ENCODE measurements at regions not wholly inside any gene's neighbourhood (a gene's known extent, or its start where the extent isn't known, plus 50 kb on each side); places are given as distances from the start of the nearest gene placed in this dataset.

DNA sequence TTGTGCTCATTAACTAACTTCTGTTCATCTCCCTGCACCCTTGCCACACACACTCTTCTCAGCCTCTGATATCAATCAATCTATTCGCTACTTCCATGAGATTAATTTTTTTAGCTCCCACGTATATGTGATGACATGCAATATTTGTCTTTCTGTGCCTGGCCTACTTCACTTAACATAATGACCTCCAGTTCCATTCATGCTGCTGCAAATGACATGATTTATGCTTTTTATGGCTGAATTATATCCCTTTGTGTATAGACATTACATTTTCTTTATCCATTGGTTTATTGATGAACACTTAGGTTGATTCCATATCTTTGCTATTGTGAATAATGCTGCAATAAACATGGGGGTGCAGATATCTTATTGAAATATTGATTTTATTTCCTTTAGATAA is 50.8 kb upstream of the SPTLC3 start:
- no peaks in the 10 kb centered on the region for H3K9me2 ChIP-seq (ENCODE audit: low read depth, low read length)
- H3K9me3 ChIP-seq (ENCODE audit: low read length) = no peaks in the 10 kb centered on the region
- H3K36me3 ChIP-seq (ENCODE audit: insufficient read depth, low read length) = no peaks in the 10 kb centered on the region
- no peaks in the 10 kb centered on the region for H3K4me1 ChIP-seq (ENCODE audit: insufficient read depth, low read length, severe bottlenecking)
- no peaks in the 10 kb centered on the region for H3K27me3 ChIP-seq (ENCODE audit: insufficient read depth, low read length)
- no peaks in the 10 kb centered on the region for H3K79me2 ChIP-seq (ENCODE audit: insufficient read depth, low read length)
- no peak overlapping the region for H3K4me2 ChIP-seq (ENCODE audit: low read length)
- H4K20me1 ChIP-seq (ENCODE audit: insufficient read depth, low read length) = no peaks in the 10 kb centered on the region
- TF ChIP-seq, protein P1, sequence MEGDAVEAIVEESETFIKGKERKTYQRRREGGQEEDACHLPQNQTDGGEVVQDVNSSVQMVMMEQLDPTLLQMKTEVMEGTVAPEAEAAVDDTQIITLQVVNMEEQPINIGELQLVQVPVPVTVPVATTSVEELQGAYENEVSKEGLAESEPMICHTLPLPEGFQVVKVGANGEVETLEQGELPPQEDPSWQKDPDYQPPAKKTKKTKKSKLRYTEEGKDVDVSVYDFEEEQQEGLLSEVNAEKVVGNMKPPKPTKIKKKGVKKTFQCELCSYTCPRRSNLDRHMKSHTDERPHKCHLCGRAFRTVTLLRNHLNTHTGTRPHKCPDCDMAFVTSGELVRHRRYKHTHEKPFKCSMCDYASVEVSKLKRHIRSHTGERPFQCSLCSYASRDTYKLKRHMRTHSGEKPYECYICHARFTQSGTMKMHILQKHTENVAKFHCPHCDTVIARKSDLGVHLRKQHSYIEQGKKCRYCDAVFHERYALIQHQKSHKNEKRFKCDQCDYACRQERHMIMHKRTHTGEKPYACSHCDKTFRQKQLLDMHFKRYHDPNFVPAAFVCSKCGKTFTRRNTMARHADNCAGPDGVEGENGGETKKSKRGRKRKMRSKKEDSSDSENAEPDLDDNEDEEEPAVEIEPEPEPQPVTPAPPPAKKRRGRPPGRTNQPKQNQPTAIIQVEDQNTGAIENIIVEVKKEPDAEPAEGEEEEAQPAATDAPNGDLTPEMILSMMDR (IDR thresholded peaks at IDR 0.05; ENCODE audit: low read length) = no peak
- TF ChIP-seq EZH2 (IDR thresholded peaks at IDR 0.05; ENCODE audit: borderline replicate concordance, low read length) = no peak
- no peak overlapping the region for H3K27ac ChIP-seq (ENCODE audit: low read depth, low read length, poor library complexity, severe bottlenecking)
- H2AFZ ChIP-seq (ENCODE audit: low read length) = no peak overlapping the region
- no peak overlapping the region for H3K9ac ChIP-seq (ENCODE audit: low read length)
- no peak overlapping the region for H3K4me3 ChIP-seq (ENCODE audit: low read depth, low read length, poor library complexity, severe bottlenecking)
- no peaks in the 10 kb centered on the region for H3F3A ChIP-seq (ENCODE audit: insufficient read depth, low read length)
